Ishikawa (cell line): ENCODE measurements at regions not wholly inside any gene's neighbourhood (a gene's known extent, or its start where the extent isn't known, plus 50 kb on each side); places are given as distances from the start of the nearest gene placed in this dataset.

Source experiments
- CREB1 ChIP-seq: IDR thresholded peaks from 2 replicates; pipeline ENCODE4 v1.6.1; 2012; ENCODE audit warnings: low read depth
- FOXM1 ChIP-seq: IDR thresholded peaks from 2 replicates; pipeline ENCODE4 v1.6.1; 2012; ENCODE audit warnings: low read depth, borderline replicate concordance
- MAX ChIP-seq: IDR thresholded peaks from 2 replicates; pipeline ENCODE4 v1.6.1; 2012
- NFIC ChIP-seq: IDR thresholded peaks from 2 replicates; pipeline ENCODE4 v1.6.1; 2012
- RAD21 ChIP-seq: IDR thresholded peaks from 2 replicates; pipeline ENCODE4 v1.6.1; 2012; ENCODE audit warnings: low read depth
- REST ChIP-seq: IDR thresholded peaks from 2 replicates; pipeline ENCODE4 v1.6.1; 2012; ENCODE audit warnings: low read depth, mild to moderate bottlenecking
- TAF1 ChIP-seq: IDR thresholded peaks from 2 replicates; pipeline ENCODE4 v1.6.1; 2012; ENCODE audit warnings: low read depth, mild to moderate bottlenecking
- TCF12 ChIP-seq: IDR thresholded peaks from 2 replicates; pipeline ENCODE4 v1.6.1; 2012; ENCODE audit warnings: low read depth
- YY1 ChIP-seq: IDR thresholded peaks from 2 replicates; pipeline ENCODE4 v1.6.1; 2012; ENCODE audit warnings: low read depth

GRCh38 chr4:153114771-153115321, 89.4 kb upstream of the TRIM2 start:
- no peak for TF ChIP-seq TAF1
- no peak for TF ChIP-seq RAD21
- TF ChIP-seq CREB1, result no peak
- no peak for TF ChIP-seq YY1
- no peak for TF ChIP-seq MAX
- TF ChIP-seq NFIC, result no peak
- no peak for TF ChIP-seq TCF12
- TF ChIP-seq FOXM1, result no peak
- TF ChIP-seq REST, result no peak
